SU-DHL-6 (cell line): ENCODE measurements at regions not wholly inside any gene's neighbourhood (a gene's known extent, or its start where the extent isn't known, plus 50 kb on each side); places are given as distances from the start of the nearest gene placed in this dataset.

Experiments used
- EZH2phosphoT487 ChIP-seq: fragments of 200-600 bp; sonication (generic), shearing (Covaris generic); conservative IDR thresholded peaks from 2 replicates; pipeline ENCODE4 v1.6.1; 2018; ENCODE audit warnings: mild to moderate bottlenecking, antibody characterized with exemption, low read length, moderate library complexity, mixed read lengths
- TF ChIP-seq, protein P1 (sequence below): fragments of 200-600 bp; sonication (generic); IDR thresholded peaks from one replicate; pipeline ENCODE4 v1.5.1; 2017; ENCODE audit warnings: antibody characterized with exemption, mild to moderate bottlenecking, low read length, moderate library complexity; ENCODE audit not compliant: insufficient read depth, poor library complexity, severe bottlenecking

DNA sequence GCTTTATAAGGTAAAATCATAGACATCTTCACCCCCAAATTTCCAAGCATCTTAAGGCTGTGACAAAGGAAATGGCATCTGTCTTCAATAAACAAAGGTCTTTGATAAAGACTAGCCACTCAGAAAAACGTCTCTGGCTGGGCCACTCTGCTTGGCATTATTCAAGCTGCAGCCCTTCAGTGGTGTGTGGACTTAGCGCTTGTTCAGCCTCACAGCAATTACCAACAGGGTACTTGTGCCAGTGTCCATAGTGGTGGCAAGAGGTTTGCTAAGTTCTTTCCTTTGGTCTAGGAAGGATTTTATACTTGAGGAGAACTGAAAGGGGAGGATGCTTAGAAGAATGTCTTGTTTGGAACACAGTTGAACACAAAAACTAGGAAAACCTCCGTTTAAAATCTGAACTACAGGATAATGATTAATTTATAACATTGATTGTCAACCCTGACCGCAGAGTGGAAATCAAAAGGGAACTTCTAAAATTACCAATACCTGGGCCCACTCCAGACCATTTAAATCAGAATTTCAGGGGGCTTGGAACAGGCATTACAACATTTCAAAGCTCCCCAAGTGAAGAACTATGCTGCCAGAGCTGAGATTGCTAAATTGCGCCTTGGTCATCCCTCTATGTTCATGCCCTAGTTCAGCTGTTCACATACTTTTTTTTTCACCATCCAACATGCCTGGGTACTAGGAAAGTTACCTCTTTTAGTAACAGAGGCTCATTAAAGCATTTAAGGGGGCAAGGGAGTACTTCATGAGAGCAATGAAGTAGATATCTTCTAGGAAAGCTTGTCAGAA is 378.5 kb downstream of the FRK start:
- TF ChIP-seq, protein P1, sequence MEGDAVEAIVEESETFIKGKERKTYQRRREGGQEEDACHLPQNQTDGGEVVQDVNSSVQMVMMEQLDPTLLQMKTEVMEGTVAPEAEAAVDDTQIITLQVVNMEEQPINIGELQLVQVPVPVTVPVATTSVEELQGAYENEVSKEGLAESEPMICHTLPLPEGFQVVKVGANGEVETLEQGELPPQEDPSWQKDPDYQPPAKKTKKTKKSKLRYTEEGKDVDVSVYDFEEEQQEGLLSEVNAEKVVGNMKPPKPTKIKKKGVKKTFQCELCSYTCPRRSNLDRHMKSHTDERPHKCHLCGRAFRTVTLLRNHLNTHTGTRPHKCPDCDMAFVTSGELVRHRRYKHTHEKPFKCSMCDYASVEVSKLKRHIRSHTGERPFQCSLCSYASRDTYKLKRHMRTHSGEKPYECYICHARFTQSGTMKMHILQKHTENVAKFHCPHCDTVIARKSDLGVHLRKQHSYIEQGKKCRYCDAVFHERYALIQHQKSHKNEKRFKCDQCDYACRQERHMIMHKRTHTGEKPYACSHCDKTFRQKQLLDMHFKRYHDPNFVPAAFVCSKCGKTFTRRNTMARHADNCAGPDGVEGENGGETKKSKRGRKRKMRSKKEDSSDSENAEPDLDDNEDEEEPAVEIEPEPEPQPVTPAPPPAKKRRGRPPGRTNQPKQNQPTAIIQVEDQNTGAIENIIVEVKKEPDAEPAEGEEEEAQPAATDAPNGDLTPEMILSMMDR: no peak
- no peak for TF ChIP-seq EZH2phosphoT487
